Muscle of arm (tissue), 1 donor: ENCODE measurements at regions not wholly inside any gene's neighbourhood (a gene's known extent, or its start where the extent isn't known, plus 50 kb on each side); places are given as distances from the start of the nearest gene placed in this dataset.

Experiments used
- DNase-seq: peaks from one replicate; pipeline ENCODE4 v3.0.0-alpha.2; 2013

- DNase-seq: no peak
Measured at GRCh38 chr3:135740211-135740610, 225.3 kb upstream of the PPP2R3A start.

- DNase-seq: no peak
Measured at GRCh38 chr3:135740751-135741150, 224.8 kb upstream of the PPP2R3A start.

- DNase-seq: no peak
Measured at GRCh38 chr3:135751991-135752390, 213.5 kb upstream of the PPP2R3A start.

- no peak for DNase-seq
Measured at GRCh38 chr3:135752851-135753250, 212.7 kb upstream of the PPP2R3A start.

- no peak for DNase-seq
Measured at GRCh38 chr3:135753506-135753905, 212.0 kb upstream of the PPP2R3A start.

- no peak for DNase-seq
Measured at GRCh38 chr3:135755330-135756105, 210.0 kb upstream of the PPP2R3A start.

GRCh38 chr3:135756106-135756668 is 209.3 kb upstream of the PPP2R3A start:
- no peak for DNase-seq

- DNase-seq: no peak
Measured at GRCh38 chr3:135757421-135757820, 208.1 kb upstream of the PPP2R3A start.

GRCh38 chr3:135758961-135759360 is 206.6 kb upstream of the PPP2R3A start:
- DNase-seq: no peak

- DNase-seq: no peak
Measured at GRCh38 chr3:135759651-135760050, 205.9 kb upstream of the PPP2R3A start.

GRCh38 chr3:135760581-135760980 is 204.9 kb upstream of the PPP2R3A start:
- DNase-seq: no peak

GRCh38 chr3:135762188-135762856 is 203.2 kb upstream of the PPP2R3A start:
- DNase-seq: no peak

- no peak for DNase-seq
Measured at GRCh38 chr3:135766115-135766514, 199.4 kb upstream of the PPP2R3A start.

- DNase-seq: no peak
Measured at GRCh38 chr3:135771760-135772159, 193.8 kb upstream of the PPP2R3A start.

- no peak for DNase-seq
Measured at GRCh38 chr3:135779024-135779423, 186.5 kb upstream of the PPP2R3A start.

GRCh38 chr3:135779590-135780235 is 185.8 kb upstream of the PPP2R3A start:
- DNase-seq: no peak

- DNase-seq: no peak
Measured at GRCh38 chr3:135781026-135781815, 184.3 kb upstream of the PPP2R3A start.

- DNase-seq: no peak
Measured at GRCh38 chr3:135784557-135784956, 181.0 kb upstream of the PPP2R3A start.

- no peak for DNase-seq
Measured at GRCh38 chr3:135788146-135788545, 177.4 kb upstream of the PPP2R3A start.

- no peak for DNase-seq
Measured at GRCh38 chr3:135788978-135789377, 176.6 kb upstream of the PPP2R3A start.

GRCh38 chr3:135792174-135792573 is 173.4 kb upstream of the PPP2R3A start:
- DNase-seq: no peak
